RWPE2 (cell line): ENCODE measurements at regions not wholly inside any gene's neighbourhood (a gene's known extent, or its start where the extent isn't known, plus 50 kb on each side); places are given as distances from the start of the nearest gene placed in this dataset.

Experiments
- ATAC-seq: fragments of 200-7000 bp; cut with Tn5 transposase; 3 replicates; pipeline ENCODE4 v1.9.1; 2021; ENCODE audit warnings: low read depth
- DNase-seq: peaks from one replicate; pipeline ENCODE4 v3.0.0-alpha.2; 2020; ENCODE audit warnings: low spot score
- H3K27ac ChIP-seq: fragments of 450-650 bp; 2 replicates; pipeline ENCODE4 v1.5.1; 2017; ENCODE audit warnings: mild to moderate bottlenecking; ENCODE audit not compliant: poor library complexity, severe bottlenecking
- H3K27me3 ChIP-seq: fragments of 250-450 bp; sonication (Bioruptor Pico); 2 replicates; pipeline ENCODE4 v1.5.1; 2021; ENCODE audit warnings: mild to moderate bottlenecking, moderate library complexity; ENCODE audit not compliant: insufficient read depth, poor library complexity, severe bottlenecking
- H3K36me3 ChIP-seq: fragments of 250-450 bp; sonication (Bioruptor Pico); 2 replicates; pipeline ENCODE4 v1.5.1; 2020; ENCODE audit warnings: low read depth, mild to moderate bottlenecking, moderate library complexity
- H3K4me1 ChIP-seq: fragments of 250-450 bp; sonication (Bioruptor Pico); 2 replicates; pipeline ENCODE4 v1.5.1; 2021; ENCODE audit warnings: mild to moderate bottlenecking, moderate library complexity; ENCODE audit not compliant: insufficient read depth, poor library complexity, severe bottlenecking
- H3K4me3 ChIP-seq: fragments of 250-450 bp; sonication (Bioruptor Pico); 2 replicates; pipeline ENCODE4 v1.5.1; 2021; ENCODE audit warnings: mild to moderate bottlenecking, moderate library complexity; ENCODE audit not compliant: severe bottlenecking
- H3K9me3 ChIP-seq: fragments of 250-450 bp; sonication (Bioruptor Pico); 2 replicates; pipeline ENCODE4 v1.5.1; 2021; ENCODE audit warnings: mild to moderate bottlenecking, moderate library complexity; ENCODE audit not compliant: severe bottlenecking
- CTCF ChIP-seq: fragments of 450-650 bp; IDR thresholded peaks from one replicate; pipeline ENCODE4 v1.5.1; 2017; ENCODE audit warnings: mild to moderate bottlenecking, moderate library complexity; ENCODE audit not compliant: poor library complexity, severe bottlenecking

GRCh38 chrX:21056622-21057021 lies 317.6 kb upstream of the CNKSR2 start:
- ATAC-seq (no peak), DNase-seq (no peak)
- Histone ChIP-seq H3K4me1 (no peaks in the 10 kb centered on the region), H3K27ac (no peak overlapping the region), H3K9me3 (no peaks in the 10 kb centered on the region), H3K36me3 (no peaks in the 10 kb centered on the region), H3K4me3 (no peak overlapping the region), H3K27me3 (no peaks in the 10 kb centered on the region)
- no peak for TF ChIP-seq CTCF

GRCh38 chrX:21047034-21047455 lies 327.2 kb upstream of the CNKSR2 start:
- H3K4me1 ChIP-seq: no peaks in the 10 kb centered on the region
- H3K4me3 ChIP-seq: no peak overlapping the region
- H3K27me3 ChIP-seq: no peaks in the 10 kb centered on the region
- ATAC-seq: no peak
- no peak for TF ChIP-seq CTCF
- no peaks in the 10 kb centered on the region for H3K9me3 ChIP-seq
- H3K36me3 ChIP-seq: no peaks in the 10 kb centered on the region
- H3K27ac ChIP-seq: no peak overlapping the region
- DNase-seq: no peak

- no peak overlapping the region for H3K4me3 ChIP-seq
- H3K9me3 ChIP-seq: no peaks in the 10 kb centered on the region
- ATAC-seq (no peak), DNase-seq (no peak)
- TF ChIP-seq CTCF: no peak
- H3K27me3 ChIP-seq: no peaks in the 10 kb centered on the region
- H3K4me1 ChIP-seq: no peaks in the 10 kb centered on the region
- no peak overlapping the region for H3K27ac ChIP-seq
- no peaks in the 10 kb centered on the region for H3K36me3 ChIP-seq
Observed at GRCh38 chrX:21014326-21014725, 359.9 kb upstream of the CNKSR2 start.

- no peaks in the 10 kb centered on the region for H3K36me3 ChIP-seq
- ATAC-seq (peak; percentile 64), DNase-seq (no peak)
- H3K9me3 ChIP-seq: no peaks in the 10 kb centered on the region
- no peak overlapping the region for H3K4me3 ChIP-seq
- H3K27me3 ChIP-seq: no peaks in the 10 kb centered on the region
- H3K4me1 ChIP-seq: peaks cover 6% of the 10 kb centered on the region
- no peak overlapping the region for H3K27ac ChIP-seq
- TF ChIP-seq CTCF: no peak
Observed at GRCh38 chrX:21004835-21005234, 369.4 kb upstream of the CNKSR2 start.

- Histone ChIP-seq H3K9me3 (no peaks in the 10 kb centered on the region), H3K36me3 (no peaks in the 10 kb centered on the region), H3K4me3 (no peak overlapping the region), H3K4me1 (no peaks in the 10 kb centered on the region), H3K27ac (no peak overlapping the region), H3K27me3 (no peaks in the 10 kb centered on the region)
- no peak for ATAC-seq
- no peak for DNase-seq
- no peak for TF ChIP-seq CTCF
Observed at GRCh38 chrX:20995829-20996228, 378.4 kb upstream of the CNKSR2 start.
